ENCODE measurements at regions not wholly inside any gene's neighbourhood (a gene's known extent, or its start where the extent isn't known, plus 50 kb on each side); places are given as distances from the start of the nearest gene placed in this dataset.

- TF ChIP-seq CTCF (conservative IDR thresholded peaks at IDR 0.05; ENCODE audit: low read depth, low read length), result no peak
- H3K4me3 ChIP-seq (ENCODE audit: low read depth, low read length), result no peak overlapping the region
- no peak for DNase-seq (ENCODE audit: low read depth)
Measured at GRCh38 chr14:87158283-87158682, 834.7 kb downstream of the GALC start.

GRCh38 chr14:87156878-87157277 is 836.1 kb downstream of the GALC start:
- no peak overlapping the region for H3K4me3 ChIP-seq (ENCODE audit: low read depth, low read length)
- no peak for DNase-seq (ENCODE audit: low read depth)
- no peak for TF ChIP-seq CTCF (conservative IDR thresholded peaks at IDR 0.05; ENCODE audit: low read depth, low read length)

DNA sequence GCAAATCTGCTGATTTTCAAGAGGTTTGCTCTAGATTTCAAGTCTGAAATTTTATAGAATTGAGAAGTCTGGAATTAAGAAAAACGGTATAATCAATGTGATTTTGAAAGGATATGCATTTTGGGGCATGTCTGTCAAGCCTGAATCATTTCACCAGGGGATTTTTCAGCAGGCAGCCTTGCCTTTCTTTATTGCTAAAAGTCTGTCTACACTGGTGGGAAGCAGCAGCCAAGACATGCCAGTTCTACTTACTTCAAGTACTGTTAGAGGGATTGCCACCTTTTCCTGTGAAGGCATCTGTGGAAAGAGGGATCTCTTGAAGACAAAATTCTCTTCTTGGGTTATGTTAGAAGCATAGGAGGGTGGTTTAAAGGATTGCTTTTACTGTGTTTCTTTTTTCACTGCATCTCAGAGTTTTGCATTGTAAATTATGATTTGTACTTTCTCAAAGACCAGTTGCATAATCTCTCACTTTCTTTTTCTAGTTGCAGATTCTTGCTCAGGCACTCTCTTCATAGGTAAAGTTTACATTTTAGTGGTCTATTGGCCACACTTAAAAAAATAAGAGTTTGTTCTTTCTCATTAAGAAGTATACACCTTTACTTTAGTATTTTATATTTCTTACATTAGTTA is 837.0 kb downstream of the GALC start:
- TF ChIP-seq CTCF (conservative IDR thresholded peaks at IDR 0.05; ENCODE audit: low read depth, low read length), result no peak
- H3K4me3 ChIP-seq (ENCODE audit: low read depth, low read length), result no peak overlapping the region
- DNase-seq (ENCODE audit: low read depth), result no peak

GRCh38 chr14:87153901-87154300 is 839.1 kb downstream of the GALC start:
- TF ChIP-seq CTCF (conservative IDR thresholded peaks at IDR 0.05; ENCODE audit: low read depth, low read length), result no peak
- no peak for DNase-seq (ENCODE audit: low read depth)
- no peak overlapping the region for H3K4me3 ChIP-seq (ENCODE audit: low read depth, low read length)

- no peak for DNase-seq (ENCODE audit: low read depth)
- no peak for TF ChIP-seq CTCF (conservative IDR thresholded peaks at IDR 0.05; ENCODE audit: low read depth, low read length)
- H3K4me3 ChIP-seq (ENCODE audit: low read depth, low read length), result no peak overlapping the region
Measured at GRCh38 chr14:87153391-87153790, 839.6 kb downstream of the GALC start.

DNA sequence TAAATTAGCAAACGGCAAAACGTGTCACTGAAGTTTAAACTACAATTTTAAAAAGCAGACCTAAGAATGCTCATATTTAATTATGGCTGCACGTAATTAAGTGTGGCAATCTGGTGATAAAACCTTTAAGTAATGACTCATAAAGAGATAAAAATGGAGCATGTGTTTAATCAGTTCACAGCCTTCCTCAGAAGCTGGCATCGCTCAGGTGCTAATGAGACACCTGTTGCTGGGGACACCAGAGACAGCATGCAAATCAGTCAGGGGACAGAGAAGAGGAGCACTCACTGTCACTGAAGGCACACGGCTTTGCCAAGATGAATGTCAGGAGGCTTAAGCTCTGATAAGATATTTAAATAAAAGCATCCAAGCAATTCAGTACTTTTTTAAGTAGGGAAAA is 840.3 kb downstream of the GALC start:
- DNase-seq (ENCODE audit: low read depth), result no peak
- no peak overlapping the region for H3K4me3 ChIP-seq (ENCODE audit: low read depth, low read length)
- TF ChIP-seq CTCF (conservative IDR thresholded peaks at IDR 0.05; ENCODE audit: low read depth, low read length), result no peak

GRCh38 chr14:87149583-87150354 is 843.2 kb downstream of the GALC start:
- TF ChIP-seq CTCF (conservative IDR thresholded peaks at IDR 0.05; ENCODE audit: low read depth, low read length), result no peak
- no peak for DNase-seq (ENCODE audit: low read depth)
- no peak overlapping the region for H3K4me3 ChIP-seq (ENCODE audit: low read depth, low read length)
